ENCODE measurements at regions not wholly inside any gene's neighbourhood (a gene's known extent, or its start where the extent isn't known, plus 50 kb on each side); places are given as distances from the start of the nearest gene placed in this dataset.

DNA sequence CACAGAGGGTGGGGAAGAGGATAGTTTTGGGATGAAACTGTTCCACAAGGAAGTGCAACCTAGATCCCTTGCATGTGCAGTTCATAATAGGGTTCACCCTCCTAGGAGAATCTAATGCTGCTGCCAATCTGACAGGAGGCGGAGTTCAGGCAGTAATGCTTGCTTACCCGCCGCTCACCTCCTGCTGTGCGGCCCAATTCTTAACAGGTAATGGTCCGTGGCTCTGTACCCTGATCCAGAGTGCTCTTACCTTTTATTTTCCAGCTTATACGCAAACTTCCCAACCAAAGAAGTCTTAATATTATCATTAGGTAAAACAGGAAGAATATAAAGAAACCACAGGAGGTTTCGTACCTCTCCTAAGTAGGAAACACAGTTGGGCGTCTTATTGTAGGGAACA is 82.7 kb upstream of the CD302 start:
- Histone ChIP-seq H3K9me3 (ENCODE audit: control insufficient read depth in 1 of 2, insufficient read depth in 1 of 2, low read depth in 1 of 2, low read length in 2 of 2) (no peaks in the 10 kb centered on the region), H3K36me3 (ENCODE audit: control insufficient read depth in 1 of 2, insufficient read depth in 2 of 2, low read length in 2 of 2) (no peaks in the 10 kb centered on the region), H3K79me2 (ENCODE audit: insufficient read depth, low read length) (no peaks in the 10 kb centered on the region), H3K9me2 (ENCODE audit: insufficient read depth) (no peaks in the 10 kb centered on the region), H2AFZ (ENCODE audit: low read depth, low read length, poor library complexity, severe bottlenecking) (no peak overlapping the region), H3K27ac (ENCODE audit: low read depth, low read length) (no peak overlapping the region), H3K4me2 (ENCODE audit: low read length) (no peak overlapping the region), H3K9ac (ENCODE audit: low read length) (no peak overlapping the region), H3K27me3 (ENCODE audit: insufficient read depth, low read length) (no peaks in the 10 kb centered on the region), H3K4me3 (replicated peaks in 1 of 2; ENCODE audit: low read depth in 1 of 2, low read length in 2 of 2) (no peak overlapping the region), H4K20me1 (ENCODE audit: insufficient read depth) (no peaks in the 10 kb centered on the region), H3K4me1 (ENCODE audit: control insufficient read depth in 1 of 2, insufficient read depth in 2 of 2, low read length in 2 of 2) (no peaks in the 10 kb centered on the region)
- DNase-seq (ENCODE audit: low read depth, low spot score): no peak
- RAD21 ChIA-PET (ENCODE audit: low non-redundant PET in 1 of 2, low total read pairs in 2 of 2, uncharacterized antibody in 2 of 2, unreplicated experiment in 2 of 2): no interaction called here
- CTCF ChIA-PET: no interaction called here
- POLR2A ChIA-PET: no interaction called here
- intact Hi-C loops (cut with micrococcal nuclease): no loop called here
- no TSS peak for BruUV-seq (replicated peaks)
- TF ChIP-seq POLR2AphosphoS5 (IDR thresholded peaks at IDR 0.05; ENCODE audit: low read depth, low read length) (no peak), YY1 (IDR thresholded peaks at IDR 0.05; ENCODE audit: extremely low read depth, insufficient replicate concordance, low read depth, low read length) (no peak), SP1 (IDR thresholded peaks at IDR 0.05; ENCODE audit: low read depth) (no peak), EGR1 (IDR thresholded peaks at IDR 0.05; ENCODE audit: low read depth) (no peak), ZFX (IDR thresholded peaks at IDR 0.05) (no peak), ZNF274 (IDR thresholded peaks at IDR 0.05; ENCODE audit: low read depth, low read length) (no peak), FOSL1 (IDR thresholded peaks at IDR 0.05; ENCODE audit: low read depth) (no peak), EZH2 (IDR thresholded peaks at IDR 0.05) (no peak), RAD21 (IDR thresholded peaks at IDR 0.05; ENCODE audit: low read depth) (no peak), JUND (IDR thresholded peaks at IDR 0.05) (no peak)
- TF ChIP-seq, protein P1, sequence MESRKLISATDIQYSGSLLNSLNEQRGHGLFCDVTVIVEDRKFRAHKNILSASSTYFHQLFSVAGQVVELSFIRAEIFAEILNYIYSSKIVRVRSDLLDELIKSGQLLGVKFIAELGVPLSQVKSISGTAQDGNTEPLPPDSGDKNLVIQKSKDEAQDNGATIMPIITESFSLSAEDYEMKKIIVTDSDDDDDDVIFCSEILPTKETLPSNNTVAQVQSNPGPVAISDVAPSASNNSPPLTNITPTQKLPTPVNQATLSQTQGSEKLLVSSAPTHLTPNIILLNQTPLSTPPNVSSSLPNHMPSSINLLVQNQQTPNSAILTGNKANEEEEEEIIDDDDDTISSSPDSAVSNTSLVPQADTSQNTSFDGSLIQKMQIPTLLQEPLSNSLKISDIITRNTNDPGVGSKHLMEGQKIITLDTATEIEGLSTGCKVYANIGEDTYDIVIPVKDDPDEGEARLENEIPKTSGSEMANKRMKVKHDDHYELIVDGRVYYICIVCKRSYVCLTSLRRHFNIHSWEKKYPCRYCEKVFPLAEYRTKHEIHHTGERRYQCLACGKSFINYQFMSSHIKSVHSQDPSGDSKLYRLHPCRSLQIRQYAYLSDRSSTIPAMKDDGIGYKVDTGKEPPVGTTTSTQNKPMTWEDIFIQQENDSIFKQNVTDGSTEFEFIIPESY (IDR thresholded peaks at IDR 0.05; ENCODE audit: extremely low read depth, insufficient replicate concordance, low read length): no peak
- TF ChIP-seq, protein P2, sequence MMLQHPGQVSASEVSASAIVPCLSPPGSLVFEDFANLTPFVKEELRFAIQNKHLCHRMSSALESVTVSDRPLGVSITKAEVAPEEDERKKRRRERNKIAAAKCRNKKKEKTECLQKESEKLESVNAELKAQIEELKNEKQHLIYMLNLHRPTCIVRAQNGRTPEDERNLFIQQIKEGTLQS (IDR thresholded peaks at IDR 0.05): no peak
- TF ChIP-seq, protein P3, sequence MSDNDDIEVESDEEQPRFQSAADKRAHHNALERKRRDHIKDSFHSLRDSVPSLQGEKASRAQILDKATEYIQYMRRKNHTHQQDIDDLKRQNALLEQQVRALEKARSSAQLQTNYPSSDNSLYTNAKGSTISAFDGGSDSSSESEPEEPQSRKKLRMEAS (IDR thresholded peaks at IDR 0.05): no peak
- ATAC-seq: no peak

All from HCT116 (cell line).